ENCODE measurements at regions not wholly inside any gene's neighbourhood (a gene's known extent, or its start where the extent isn't known, plus 50 kb on each side); places are given as distances from the start of the nearest gene placed in this dataset.

DNA sequence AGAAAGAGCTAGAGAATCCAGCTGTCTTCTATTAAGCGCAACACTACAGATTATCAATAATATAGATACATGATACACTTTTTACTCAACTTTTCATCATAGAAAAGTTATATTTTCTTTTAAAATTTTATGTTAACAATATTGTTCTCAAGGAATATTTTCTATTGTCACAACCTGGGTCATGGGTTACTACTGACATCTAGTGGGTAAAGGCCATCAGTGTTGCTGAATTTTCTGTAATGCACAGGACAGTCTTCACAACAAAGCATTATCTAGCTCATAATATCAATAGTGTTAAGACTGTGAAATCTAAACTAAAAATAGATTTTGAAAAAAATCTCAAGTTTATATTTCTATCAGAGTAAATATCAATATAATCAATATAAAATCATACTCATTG, 209.8 kb downstream of the ZNF33B start:
- intact Hi-C loops (cut with DNase I): no loop called here
- DNase-seq (no peak), ATAC-seq (no peak)
- H3K4me1 ChIP-seq: no peaks in the 10 kb centered on the region
- peaks cover 0 to 13% (median 0%) of the 10 kb centered on the region in 7 donors for H3K27me3 ChIP-seq
- no peaks in the 10 kb centered on the region for H3K36me3 ChIP-seq
- TF ChIP-seq, protein P1, sequence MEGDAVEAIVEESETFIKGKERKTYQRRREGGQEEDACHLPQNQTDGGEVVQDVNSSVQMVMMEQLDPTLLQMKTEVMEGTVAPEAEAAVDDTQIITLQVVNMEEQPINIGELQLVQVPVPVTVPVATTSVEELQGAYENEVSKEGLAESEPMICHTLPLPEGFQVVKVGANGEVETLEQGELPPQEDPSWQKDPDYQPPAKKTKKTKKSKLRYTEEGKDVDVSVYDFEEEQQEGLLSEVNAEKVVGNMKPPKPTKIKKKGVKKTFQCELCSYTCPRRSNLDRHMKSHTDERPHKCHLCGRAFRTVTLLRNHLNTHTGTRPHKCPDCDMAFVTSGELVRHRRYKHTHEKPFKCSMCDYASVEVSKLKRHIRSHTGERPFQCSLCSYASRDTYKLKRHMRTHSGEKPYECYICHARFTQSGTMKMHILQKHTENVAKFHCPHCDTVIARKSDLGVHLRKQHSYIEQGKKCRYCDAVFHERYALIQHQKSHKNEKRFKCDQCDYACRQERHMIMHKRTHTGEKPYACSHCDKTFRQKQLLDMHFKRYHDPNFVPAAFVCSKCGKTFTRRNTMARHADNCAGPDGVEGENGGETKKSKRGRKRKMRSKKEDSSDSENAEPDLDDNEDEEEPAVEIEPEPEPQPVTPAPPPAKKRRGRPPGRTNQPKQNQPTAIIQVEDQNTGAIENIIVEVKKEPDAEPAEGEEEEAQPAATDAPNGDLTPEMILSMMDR (IDR thresholded peaks at IDR 0.05): peak in 8 of 9 donors; percentile 19 to 66 (median 50)
- H3K27ac ChIP-seq: no peak overlapping the region
- no peak overlapping the region for H3K4me3 ChIP-seq
- no peaks in the 10 kb centered on the region for H3K9me3 ChIP-seq
- 86 to 87% methylated on average over 1 of the region's 1 CpG for WGBS, 2 donors

DNA sequence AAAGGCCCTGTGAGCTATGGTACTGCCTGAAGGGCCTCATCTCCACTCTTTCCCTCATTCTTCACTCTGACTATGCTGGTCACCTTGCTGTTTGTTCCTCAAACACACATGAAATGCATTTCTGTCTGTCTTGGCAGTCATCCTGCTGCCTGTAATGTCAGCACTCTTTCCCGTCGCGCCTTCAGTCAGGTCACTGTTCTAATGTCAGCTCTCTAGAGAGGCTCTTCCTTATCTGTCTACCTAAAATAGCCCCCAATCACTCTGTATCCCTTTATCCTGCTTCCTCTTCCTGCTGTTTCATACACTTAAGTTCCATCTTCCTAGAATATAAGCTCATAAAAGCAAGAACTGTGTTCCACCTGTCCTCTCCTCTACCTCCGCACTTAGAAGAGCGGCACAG, 215.5 kb downstream of the ZNF33B start:
- WGBS, 2 donors: 68 to 72% methylated on average over 5 of the region's 5 CpGs
- DNase-seq (peak in 1 of 2 donors; percentile 5), ATAC-seq (peak; percentile 34 to 89 (median 52))
- TF ChIP-seq, protein P1 (IDR thresholded peaks at IDR 0.05): no peak
- Histone ChIP-seq H3K27me3 (peaks cover 0 to 5% (median 0%) of the 10 kb centered on the region in 7 donors), H3K4me3 (no peak overlapping the region), H3K36me3 (no peaks in the 10 kb centered on the region), H3K4me1 (peaks cover 0 to 10% (median 0%) of the 10 kb centered on the region in 9 donors), H3K27ac (no peak overlapping the region), H3K9me3 (no peaks in the 10 kb centered on the region)
- intact Hi-C loops (cut with DNase I): no loop called here

DNA sequence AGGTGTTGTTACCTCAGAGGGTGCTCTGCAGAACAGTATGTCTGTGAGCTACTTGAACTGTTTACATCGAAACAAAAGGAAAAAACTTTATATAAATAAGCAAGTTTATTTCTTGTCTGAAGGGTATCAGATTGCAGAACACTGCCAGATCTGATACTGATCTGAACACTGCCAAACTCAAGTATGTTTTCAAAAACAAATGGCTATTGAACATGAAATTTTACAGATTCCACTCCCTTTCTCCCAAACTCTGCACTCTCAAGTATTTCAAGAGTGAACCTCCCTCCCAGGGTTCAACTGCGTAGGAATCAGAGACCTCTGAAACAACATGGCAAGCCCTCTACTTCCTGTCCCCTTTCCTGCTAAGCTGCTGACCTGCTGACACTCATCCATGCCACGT, 216.6 kb downstream of the ZNF33B start:
- peaks cover 0 to 10% (median 0%) of the 10 kb centered on the region in 9 donors for H3K4me1 ChIP-seq
- no peak overlapping the region for H3K4me3 ChIP-seq
- peaks cover 0 to 4% (median 0%) of the 10 kb centered on the region in 7 donors for H3K27me3 ChIP-seq
- no peaks in the 10 kb centered on the region for H3K9me3 ChIP-seq
- H3K27ac ChIP-seq: no peak overlapping the region
- H3K36me3 ChIP-seq: no peaks in the 10 kb centered on the region
- 50 to 51% methylated on average over 3 of the region's 3 CpGs for WGBS, 2 donors
- intact Hi-C loops (cut with DNase I): no loop called here
- ATAC-seq (no peak), DNase-seq (no peak)
- TF ChIP-seq, protein P1 (IDR thresholded peaks at IDR 0.05): no peak

DNA sequence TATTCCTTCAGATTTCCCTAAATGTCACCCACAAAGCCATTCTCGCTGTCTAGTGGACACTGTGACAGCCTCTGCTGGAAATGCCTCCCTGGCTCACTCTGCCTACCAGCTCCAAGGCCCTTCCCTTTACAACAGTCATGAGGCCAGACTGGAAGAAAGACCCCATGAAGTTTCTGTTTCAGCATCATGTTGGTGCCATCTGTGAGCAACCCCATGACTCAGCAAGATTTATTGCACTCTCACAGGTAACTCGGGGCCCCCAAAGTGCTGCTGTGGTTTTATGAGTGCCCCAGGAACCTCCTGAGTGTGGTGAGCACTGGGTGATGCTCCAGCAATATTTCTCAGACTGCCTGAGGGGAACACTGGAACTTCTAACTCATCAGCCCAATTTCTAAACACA, 218.6 kb downstream of the ZNF33B start:
- Histone ChIP-seq H3K9me3 (peaks cover 0 to 3% (median 0%) of the 10 kb centered on the region in 11 donors), H3K27me3 (peaks cover 0 to 4% (median 0%) of the 10 kb centered on the region in 7 donors), H3K36me3 (no peaks in the 10 kb centered on the region), H3K4me3 (no peak overlapping the region), H3K4me1 (peaks cover 0 to 10% (median 0%) of the 10 kb centered on the region in 9 donors), H3K27ac (no peak overlapping the region)
- ATAC-seq (no peak), DNase-seq (no peak)
- TF ChIP-seq, protein P1 (IDR thresholded peaks at IDR 0.05): no peak
- intact Hi-C loops (cut with DNase I): no loop called here
- 47 to 56% methylated on average over 2 of the region's 2 CpGs for WGBS, 2 donors
